Stimulated activated naive CD8-positive, alpha-beta T cell treated with anti-CD3 and anti-CD28 coated beads, Interleukin-15, amount 100 ng/mL, for 72 hours (primary cell): ENCODE measurements at regions not wholly inside any gene's neighbourhood (a gene's known extent, or its start where the extent isn't known, plus 50 kb on each side); places are given as distances from the start of the nearest gene placed in this dataset.
"Not testable (repeated sequence)": the region's sequence is repeated elsewhere in the genome, so short reads cannot be mapped to it uniquely, and the experiment has no call there.

ENCODE experiments used
- ATAC-seq: fragments of 150-1000 bp; cut with Tn5 transposase; 2 replicates; pipeline ENCODE4 v1.10.0; 2021; ENCODE audit warnings: mild to moderate bottlenecking, moderate library complexity
- DNase-seq, 2 donors: peaks; one replicate each; pipeline ENCODE4 v3.0.0; 2021 to 2022
- H3K27ac Mint-ChIP-seq, 2 donors: one replicate each; pipeline ENCODE4 v1.8.0; 2022; ENCODE audit warnings: mild to moderate bottlenecking in 2 of 2, mixed read lengths in 2 of 2, moderate library complexity in 2 of 2
- H3K27me3 Mint-ChIP-seq: one replicate; pipeline ENCODE4 v1.8.0; 2022; ENCODE audit warnings: mixed read lengths
- H3K4me1 Mint-ChIP-seq: one replicate; pipeline ENCODE4 v1.8.0; 2022; ENCODE audit warnings: mild to moderate bottlenecking, mixed read lengths
- H3K4me3 Mint-ChIP-seq, 2 donors: one replicate each; pipeline ENCODE4 v1.8.0; 2022; ENCODE audit warnings: mild to moderate bottlenecking in 2 of 2, mixed read lengths in 2 of 2, moderate library complexity in 1 of 2
- H3K9me3 Mint-ChIP-seq, 2 donors: one replicate each; pipeline ENCODE4 v1.8.0; 2022; ENCODE audit warnings: mixed read lengths in 2 of 2

- not testable (repeated sequence) for H3K27me3 Mint-ChIP-seq, ATAC-seq, H3K27ac Mint-ChIP-seq, H3K4me3 Mint-ChIP-seq, H3K4me1 Mint-ChIP-seq, DNase-seq, H3K9me3 Mint-ChIP-seq
Observed at GRCh38 chrX:76774912-76775311, 347.4 kb downstream of the MAGEE1 start.

GRCh38 chrX:76796311-76796710, 368.8 kb downstream of the MAGEE1 start:
- no peaks in the 10 kb centered on the region for H3K9me3 Mint-ChIP-seq
- H3K4me1 Mint-ChIP-seq, result no peaks in the 10 kb centered on the region
- H3K27ac Mint-ChIP-seq, result no peak overlapping the region
- ATAC-seq (no peak), DNase-seq (no peak)
- no peaks in the 10 kb centered on the region for H3K27me3 Mint-ChIP-seq
- no peak overlapping the region for H3K4me3 Mint-ChIP-seq

- Mint-ChIP-seq H3K4me3 (no peak overlapping the region), H3K27me3 (no peaks in the 10 kb centered on the region), H3K4me1 (no peaks in the 10 kb centered on the region), H3K9me3 (no peaks in the 10 kb centered on the region), H3K27ac (no peak overlapping the region)
- DNase-seq, result no peak
- no peak for ATAC-seq
Observed at GRCh38 chrX:76802708-76803107, 375.2 kb downstream of the MAGEE1 start.

GRCh38 chrX:76815754-76816153, 388.2 kb downstream of the MAGEE1 start:
- ATAC-seq (no peak), DNase-seq (no peak)
- no peaks in the 10 kb centered on the region for H3K4me1 Mint-ChIP-seq
- H3K9me3 Mint-ChIP-seq, result no peaks in the 10 kb centered on the region
- H3K4me3 Mint-ChIP-seq, result no peak overlapping the region
- no peaks in the 10 kb centered on the region for H3K27me3 Mint-ChIP-seq
- no peak overlapping the region for H3K27ac Mint-ChIP-seq

- H3K9me3 Mint-ChIP-seq, H3K4me3 Mint-ChIP-seq, H3K4me1 Mint-ChIP-seq, H3K27ac Mint-ChIP-seq, ATAC-seq, H3K27me3 Mint-ChIP-seq, DNase-seq: not testable (repeated sequence)
Observed at GRCh38 chrX:76817279-76817678, 389.8 kb downstream of the MAGEE1 start.

GRCh38 chrX:76821276-76821675, 393.8 kb downstream of the MAGEE1 start:
- Mint-ChIP-seq H3K4me1 (no peaks in the 10 kb centered on the region), H3K27me3 (no peaks in the 10 kb centered on the region), H3K4me3 (no peak overlapping the region), H3K27ac (no peak overlapping the region), H3K9me3 (no peaks in the 10 kb centered on the region)
- ATAC-seq, result no peak
- DNase-seq, result no peak

- H3K9me3 Mint-ChIP-seq, result no peaks in the 10 kb centered on the region
Observed at GRCh38 chrX:76827672-76828071, 400.2 kb downstream of the MAGEE1 start.

GRCh38 chrX:76840902-76841301, 413.4 kb downstream of the MAGEE1 start:
- H3K4me3 Mint-ChIP-seq, H3K9me3 Mint-ChIP-seq, H3K27ac Mint-ChIP-seq, ATAC-seq, H3K27me3 Mint-ChIP-seq, H3K4me1 Mint-ChIP-seq, DNase-seq: not testable (repeated sequence)

More at GRCh38 chrX:76827672-76828071, 400.2 kb downstream of the MAGEE1 start:
- Mint-ChIP-seq H3K4me3 (no peak overlapping the region), H3K4me1 (no peaks in the 10 kb centered on the region), H3K27me3 (no peaks in the 10 kb centered on the region), H3K27ac (no peak overlapping the region)
- no peak for ATAC-seq
- no peak for DNase-seq

GRCh38 chrX:76850851-76851250, 423.3 kb downstream of the MAGEE1 start:
- Mint-ChIP-seq H3K27ac (no peak overlapping the region), H3K27me3 (no peaks in the 10 kb centered on the region), H3K4me1 (no peaks in the 10 kb centered on the region), H3K9me3 (no peaks in the 10 kb centered on the region), H3K4me3 (no peak overlapping the region)
- DNase-seq (no peak), ATAC-seq (no peak)

GRCh38 chrX:76862509-76862908, 435.0 kb downstream of the MAGEE1 start:
- Mint-ChIP-seq H3K4me1 (no peaks in the 10 kb centered on the region), H3K27me3 (no peaks in the 10 kb centered on the region), H3K4me3 (no peak overlapping the region), H3K27ac (no peak overlapping the region), H3K9me3 (no peaks in the 10 kb centered on the region)
- no peak for ATAC-seq
- DNase-seq, result no peak

GRCh38 chrX:76893930-76894329, 466.4 kb downstream of the MAGEE1 start:
- Mint-ChIP-seq H3K4me3 (no peak overlapping the region), H3K27me3 (no peaks in the 10 kb centered on the region), H3K4me1 (no peaks in the 10 kb centered on the region), H3K27ac (no peak overlapping the region), H3K9me3 (peaks cover 4 to 7% of the 10 kb centered on the region in 2 donors)
- no peak for ATAC-seq
- no peak for DNase-seq

- no peak for DNase-seq
- Mint-ChIP-seq H3K4me3 (no peak overlapping the region), H3K4me1 (no peaks in the 10 kb centered on the region), H3K27ac (no peak overlapping the region), H3K27me3 (no peaks in the 10 kb centered on the region), H3K9me3 (peaks cover 0 to 2% of the 10 kb centered on the region in 2 donors)
- no peak for ATAC-seq
Observed at GRCh38 chrX:76915836-76916235, 488.3 kb downstream of the MAGEE1 start.

- Mint-ChIP-seq H3K4me1 (no peaks in the 10 kb centered on the region), H3K27ac (no peak overlapping the region), H3K4me3 (no peak overlapping the region), H3K27me3 (no peaks in the 10 kb centered on the region), H3K9me3 (no peaks in the 10 kb centered on the region)
- ATAC-seq (no peak), DNase-seq (no peak)
Observed at GRCh38 chrX:76918033-76918432, 490.5 kb downstream of the MAGEE1 start.

GRCh38 chrX:76919761-76920160, 492.3 kb downstream of the MAGEE1 start:
- ATAC-seq (no peak), DNase-seq (no peak)
- Mint-ChIP-seq H3K9me3 (no peaks in the 10 kb centered on the region), H3K4me3 (no peak overlapping the region), H3K4me1 (no peaks in the 10 kb centered on the region), H3K27ac (no peak overlapping the region), H3K27me3 (no peaks in the 10 kb centered on the region)

GRCh38 chrX:76920607-76921006, 493.1 kb downstream of the MAGEE1 start:
- H3K9me3 Mint-ChIP-seq, result no peaks in the 10 kb centered on the region
- no peak overlapping the region for H3K27ac Mint-ChIP-seq
- H3K4me3 Mint-ChIP-seq, result no peak overlapping the region
- H3K27me3 Mint-ChIP-seq, result no peaks in the 10 kb centered on the region
- no peak for ATAC-seq
- no peak for DNase-seq
- no peaks in the 10 kb centered on the region for H3K4me1 Mint-ChIP-seq

- no peak for DNase-seq
- no peak for ATAC-seq
- Mint-ChIP-seq H3K9me3 (no peaks in the 10 kb centered on the region), H3K27me3 (no peaks in the 10 kb centered on the region), H3K4me1 (no peaks in the 10 kb centered on the region), H3K27ac (no peak overlapping the region), H3K4me3 (no peak overlapping the region)
Observed at GRCh38 chrX:76921176-76921575, 493.7 kb downstream of the MAGEE1 start.

GRCh38 chrX:76922100-76922499, 494.6 kb downstream of the MAGEE1 start:
- DNase-seq, result no peak
- Mint-ChIP-seq H3K27ac (no peak overlapping the region), H3K9me3 (no peaks in the 10 kb centered on the region), H3K4me1 (no peaks in the 10 kb centered on the region), H3K4me3 (no peak overlapping the region), H3K27me3 (no peaks in the 10 kb centered on the region)
- no peak for ATAC-seq
